NCI-H345 treated with DMSO at 0.1 percent for 48 hours (cell line): ENCODE measurements at regions not wholly inside any gene's neighbourhood (a gene's known extent, or its start where the extent isn't known, plus 50 kb on each side); places are given as distances from the start of the nearest gene placed in this dataset.

Source experiments
- DNase-seq: peaks from one replicate; lab custom pipeline; 2025; ENCODE audit not compliant: unreplicated experiment; lab: John Stamatoyannopoulos, UW

GRCh38 chr2:217387776-217388387 lies 528.0 kb upstream of the TNP1 start:
- no peak for DNase-seq

GRCh38 chr2:217386041-217386440 lies 526.2 kb upstream of the TNP1 start:
- peak; percentile 86 for DNase-seq

GRCh38 chr2:217383620-217384019 lies 523.8 kb upstream of the TNP1 start:
- no peak for DNase-seq

- no peak for DNase-seq
These were observed 522.9 kb upstream of the TNP1 start for GRCh38 chr2:217382794-217383193.

- DNase-seq: no peak
These were observed 519.9 kb upstream of the TNP1 start for GRCh38 chr2:217379807-217380206.

- no peak for DNase-seq
These were observed 512.9 kb upstream of the TNP1 start for GRCh38 chr2:217372794-217373193.

GRCh38 chr2:217371781-217372213 lies 511.9 kb upstream of the TNP1 start:
- DNase-seq: no peak

GRCh38 chr2:217370391-217370790 lies 510.5 kb upstream of the TNP1 start:
- DNase-seq: no peak

GRCh38 chr2:217367464-217367863 lies 507.6 kb upstream of the TNP1 start:
- no peak for DNase-seq

- peak; percentile 63 for DNase-seq
These were observed 507.1 kb upstream of the TNP1 start for GRCh38 chr2:217366966-217367365.

GRCh38 chr2:217366266-217366895 lies 506.5 kb upstream of the TNP1 start:
- DNase-seq: peak; percentile 82

- no peak for DNase-seq
These were observed 505.8 kb upstream of the TNP1 start for GRCh38 chr2:217365656-217366055.

- DNase-seq: no peak
These were observed 504.4 kb upstream of the TNP1 start for GRCh38 chr2:217364224-217364623.

GRCh38 chr2:217363470-217363869 lies 503.6 kb upstream of the TNP1 start:
- no peak for DNase-seq

GRCh38 chr2:217362710-217363109 lies 502.8 kb upstream of the TNP1 start:
- DNase-seq: no peak

GRCh38 chr2:217362286-217362685 lies 502.4 kb upstream of the TNP1 start:
- DNase-seq: no peak

- DNase-seq: no peak
These were observed 501.6 kb upstream of the TNP1 start for GRCh38 chr2:217361483-217361880.

GRCh38 chr2:217360781-217361482 lies 501.1 kb upstream of the TNP1 start:
- DNase-seq: no peak

- no peak for DNase-seq
These were observed 500.2 kb upstream of the TNP1 start for GRCh38 chr2:217360111-217360510.

GRCh38 chr2:217357886-217358620 lies 498.2 kb upstream of the TNP1 start:
- no peak for DNase-seq

GRCh38 chr2:217356781-217357180 lies 496.9 kb upstream of the TNP1 start:
- no peak for DNase-seq

- DNase-seq: no peak
These were observed 496.3 kb upstream of the TNP1 start for GRCh38 chr2:217356142-217356541.
